ENCODE measurements at regions not wholly inside any gene's neighbourhood (a gene's known extent, or its start where the extent isn't known, plus 50 kb on each side); places are given as distances from the start of the nearest gene placed in this dataset.

DNA sequence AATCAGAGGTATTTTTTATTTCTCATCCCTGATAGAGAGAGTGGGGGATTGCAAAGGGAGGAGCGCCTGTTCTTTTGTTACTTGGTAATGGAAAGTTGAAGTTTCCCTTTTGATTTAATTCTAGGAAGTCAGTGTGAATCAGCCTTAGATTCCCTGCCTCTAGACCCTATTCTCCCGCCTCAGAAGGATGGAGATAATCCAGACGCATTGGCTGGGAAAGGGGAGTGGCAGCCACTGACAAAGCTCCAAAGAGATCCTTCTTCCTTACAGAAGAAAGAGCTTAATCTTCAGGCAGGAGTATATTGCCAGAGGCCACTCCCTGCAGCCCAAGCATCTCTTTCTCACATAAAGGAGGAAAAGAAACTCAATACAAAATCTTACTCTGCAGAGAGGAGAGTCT lies 122.3 kb upstream of the GALNT17 start:
- no peak for TF ChIP-seq EP300 (IDR thresholded peaks at IDR 0.05)
- TF ChIP-seq POLR2A (IDR thresholded peaks at IDR 0.05) = no peak
- TF ChIP-seq, protein P1, sequence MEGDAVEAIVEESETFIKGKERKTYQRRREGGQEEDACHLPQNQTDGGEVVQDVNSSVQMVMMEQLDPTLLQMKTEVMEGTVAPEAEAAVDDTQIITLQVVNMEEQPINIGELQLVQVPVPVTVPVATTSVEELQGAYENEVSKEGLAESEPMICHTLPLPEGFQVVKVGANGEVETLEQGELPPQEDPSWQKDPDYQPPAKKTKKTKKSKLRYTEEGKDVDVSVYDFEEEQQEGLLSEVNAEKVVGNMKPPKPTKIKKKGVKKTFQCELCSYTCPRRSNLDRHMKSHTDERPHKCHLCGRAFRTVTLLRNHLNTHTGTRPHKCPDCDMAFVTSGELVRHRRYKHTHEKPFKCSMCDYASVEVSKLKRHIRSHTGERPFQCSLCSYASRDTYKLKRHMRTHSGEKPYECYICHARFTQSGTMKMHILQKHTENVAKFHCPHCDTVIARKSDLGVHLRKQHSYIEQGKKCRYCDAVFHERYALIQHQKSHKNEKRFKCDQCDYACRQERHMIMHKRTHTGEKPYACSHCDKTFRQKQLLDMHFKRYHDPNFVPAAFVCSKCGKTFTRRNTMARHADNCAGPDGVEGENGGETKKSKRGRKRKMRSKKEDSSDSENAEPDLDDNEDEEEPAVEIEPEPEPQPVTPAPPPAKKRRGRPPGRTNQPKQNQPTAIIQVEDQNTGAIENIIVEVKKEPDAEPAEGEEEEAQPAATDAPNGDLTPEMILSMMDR (IDR thresholded peaks at IDR 0.05) = no peak
- Histone ChIP-seq H3K4me3 (no peak overlapping the region), H3K9me3 (peaks cover 0 to 3% (median 0%) of the 10 kb centered on the region in 4 donors), H3K27ac (no peak overlapping the region), H3K27me3 (no peaks in the 10 kb centered on the region), H3K4me1 (no peaks in the 10 kb centered on the region), H3K36me3 (no peaks in the 10 kb centered on the region)
- no peak for DNase-seq (ENCODE audit: low spot score in 2 of 2)
- WGBS, 2 donors = 61 to 68% methylated on average over 3 of the region's 3 CpGs

DNA sequence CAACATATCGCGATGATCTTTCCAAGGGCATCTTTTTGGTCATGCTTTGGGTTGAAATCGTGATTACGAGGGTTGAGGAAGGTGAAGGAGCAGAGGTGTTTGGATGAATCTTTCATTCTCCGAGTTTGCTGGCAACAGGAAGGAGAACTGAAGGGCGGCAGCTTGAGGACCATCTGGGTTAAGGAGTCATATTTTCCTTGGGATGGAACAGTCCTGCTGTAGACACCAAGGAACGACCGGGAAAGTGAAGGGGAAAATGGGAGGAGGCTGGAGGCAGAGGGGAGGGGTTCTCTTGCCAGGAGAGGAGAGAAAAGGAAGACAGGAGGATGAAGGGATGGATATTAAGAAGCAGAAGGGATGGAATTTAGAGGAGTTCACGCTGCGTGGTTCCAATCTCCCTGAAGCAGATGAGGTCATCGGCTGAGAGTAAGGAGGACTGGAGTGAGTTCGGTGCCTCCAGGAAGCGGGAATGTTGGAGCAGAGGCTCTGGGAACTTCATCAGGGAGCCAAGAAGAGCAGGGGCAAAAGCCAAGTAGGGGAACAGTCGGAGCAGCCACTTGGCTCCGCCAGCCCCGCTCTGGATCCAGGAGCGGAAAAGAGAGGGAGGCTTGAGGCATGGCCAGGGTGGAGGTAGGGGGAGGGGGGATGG lies 116.6 kb upstream of the GALNT17 start:
- no peaks in the 10 kb centered on the region for H3K36me3 ChIP-seq
- TF ChIP-seq, protein P1 (IDR thresholded peaks at IDR 0.05) = no peak
- TF ChIP-seq EP300 (IDR thresholded peaks at IDR 0.05) (no peak), POLR2A (IDR thresholded peaks at IDR 0.05) (no peak)
- WGBS, 2 donors = 62 to 66% methylated on average over 17 of the region's 17 CpGs
- H3K27ac ChIP-seq = no peak overlapping the region
- no peaks in the 10 kb centered on the region for H3K27me3 ChIP-seq
- H3K4me3 ChIP-seq = no peak overlapping the region
- DNase-seq (ENCODE audit: low spot score in 2 of 2) = peak in 1 of 2 donors; percentile 5
- peaks cover 0 to 7% (median 0%) of the 10 kb centered on the region in 4 donors for H3K4me1 ChIP-seq
- H3K9me3 ChIP-seq = no peaks in the 10 kb centered on the region

- no peak overlapping the region for H3K4me3 ChIP-seq
- no peaks in the 10 kb centered on the region for H3K36me3 ChIP-seq
- no peak for DNase-seq (ENCODE audit: low spot score in 2 of 2)
- no peak for TF ChIP-seq POLR2A (IDR thresholded peaks at IDR 0.05)
- TF ChIP-seq, protein P1 (IDR thresholded peaks at IDR 0.05) = no peak
- TF ChIP-seq EP300 (IDR thresholded peaks at IDR 0.05) = no peak
- no peaks in the 10 kb centered on the region for H3K27me3 ChIP-seq
- no peaks in the 10 kb centered on the region for H3K9me3 ChIP-seq
- H3K27ac ChIP-seq = no peak overlapping the region
- peaks cover 0 to 7% (median 0%) of the 10 kb centered on the region in 4 donors for H3K4me1 ChIP-seq
- 61 to 93% methylated on average over 2 of the region's 2 CpGs for WGBS, 2 donors
These were observed 115.5 kb upstream of the GALNT17 start for GRCh38 chr7:71016401-71016800.

DNA sequence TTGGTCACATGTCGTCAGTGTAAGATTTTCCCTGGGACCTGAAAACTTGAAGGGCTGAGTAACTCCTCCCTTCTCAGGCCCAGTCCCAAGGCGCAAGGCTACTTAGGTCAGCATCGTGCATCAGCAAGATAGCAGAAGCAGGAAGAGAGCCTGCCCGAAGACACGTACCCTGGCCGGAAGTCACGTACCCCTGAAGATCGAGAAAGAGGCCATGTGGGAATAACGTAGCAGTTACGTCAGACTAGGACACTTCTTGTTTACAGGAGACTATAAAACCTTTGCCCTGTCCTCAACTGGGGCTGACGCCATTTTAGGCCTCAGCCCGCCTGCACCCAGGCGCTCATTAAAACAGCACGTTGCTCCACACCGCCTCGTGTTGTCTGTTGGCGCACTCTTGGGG lies 114.3 kb upstream of the GALNT17 start:
- Histone ChIP-seq H3K4me1 (peaks cover 0 to 7% (median 0%) of the 10 kb centered on the region in 4 donors), H3K27me3 (no peaks in the 10 kb centered on the region), H3K4me3 (no peak overlapping the region), H3K9me3 (no peaks in the 10 kb centered on the region), H3K27ac (no peak overlapping the region), H3K36me3 (no peaks in the 10 kb centered on the region)
- 94% methylated on average over 17 of the region's 17 CpGs for WGBS, 2 donors
- TF ChIP-seq POLR2A (IDR thresholded peaks at IDR 0.05) = no peak
- no peak for DNase-seq (ENCODE audit: low spot score in 2 of 2)

DNA sequence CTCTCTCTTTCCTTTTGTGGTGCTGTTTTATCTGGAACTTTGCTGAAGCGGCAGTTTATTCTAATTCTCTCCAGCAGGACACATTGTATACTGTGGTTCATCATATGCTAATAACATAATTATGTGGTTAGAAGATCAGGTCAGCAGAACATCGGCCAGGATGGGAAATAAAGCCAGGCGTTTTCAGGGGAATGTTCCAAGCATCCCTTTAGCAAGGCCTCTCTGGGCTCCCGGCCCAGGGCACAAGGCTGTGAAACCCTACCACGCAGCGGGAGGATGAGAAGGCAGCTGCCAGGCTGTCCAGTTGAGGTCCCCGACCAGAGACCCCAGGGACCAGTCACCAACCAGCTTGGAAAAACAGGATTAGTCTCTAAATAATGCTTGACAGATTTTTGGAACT lies 112.2 kb upstream of the GALNT17 start:
- TF ChIP-seq EP300 (IDR thresholded peaks at IDR 0.05) = no peak
- TF ChIP-seq POLR2A (IDR thresholded peaks at IDR 0.05) = no peak
- TF ChIP-seq, protein P1 (IDR thresholded peaks at IDR 0.05) = no peak
- no peaks in the 10 kb centered on the region for H3K27me3 ChIP-seq
- 56 to 60% methylated on average over 7 of the region's 7 CpGs for WGBS, 2 donors
- H3K4me3 ChIP-seq = no peak overlapping the region
- H3K27ac ChIP-seq = peak overlapping the region in 2 of 4 donors; percentile 29 to 43
- no peaks in the 10 kb centered on the region for H3K36me3 ChIP-seq
- H3K9me3 ChIP-seq = no peaks in the 10 kb centered on the region
- DNase-seq (ENCODE audit: low spot score in 2 of 2) = no peak
- H3K4me1 ChIP-seq = peaks cover 0 to 7% (median 0%) of the 10 kb centered on the region in 4 donors
